Fibroblast of mammary gland (primary cell): ENCODE measurements at regions not wholly inside any gene's neighbourhood (a gene's known extent, or its start where the extent isn't known, plus 50 kb on each side); places are given as distances from the start of the nearest gene placed in this dataset.
"Not testable (repeated sequence)": the region's sequence is repeated elsewhere in the genome, so short reads cannot be mapped to it uniquely, and the experiment has no call there.

Source experiments
- DNase-seq: peaks from one replicate; pipeline ENCODE4 v3.0.0-alpha.2; 2010; ENCODE audit warnings: low read depth
- H3K4me3 ChIP-seq: 2 replicates; pipeline ENCODE4 v1.5.1; 2011; ENCODE audit warnings: low read depth, mild to moderate bottlenecking, low read length, moderate library complexity; ENCODE audit not compliant: control insufficient read depth
- TF ChIP-seq, protein P1 (sequence below): conservative IDR thresholded peaks from 2 replicates; pipeline ENCODE4 v1.5.1; 2011; ENCODE audit warnings: low read depth, low read length, inconsistent platforms; ENCODE audit not compliant: control insufficient read depth, insufficient read depth

DNA sequence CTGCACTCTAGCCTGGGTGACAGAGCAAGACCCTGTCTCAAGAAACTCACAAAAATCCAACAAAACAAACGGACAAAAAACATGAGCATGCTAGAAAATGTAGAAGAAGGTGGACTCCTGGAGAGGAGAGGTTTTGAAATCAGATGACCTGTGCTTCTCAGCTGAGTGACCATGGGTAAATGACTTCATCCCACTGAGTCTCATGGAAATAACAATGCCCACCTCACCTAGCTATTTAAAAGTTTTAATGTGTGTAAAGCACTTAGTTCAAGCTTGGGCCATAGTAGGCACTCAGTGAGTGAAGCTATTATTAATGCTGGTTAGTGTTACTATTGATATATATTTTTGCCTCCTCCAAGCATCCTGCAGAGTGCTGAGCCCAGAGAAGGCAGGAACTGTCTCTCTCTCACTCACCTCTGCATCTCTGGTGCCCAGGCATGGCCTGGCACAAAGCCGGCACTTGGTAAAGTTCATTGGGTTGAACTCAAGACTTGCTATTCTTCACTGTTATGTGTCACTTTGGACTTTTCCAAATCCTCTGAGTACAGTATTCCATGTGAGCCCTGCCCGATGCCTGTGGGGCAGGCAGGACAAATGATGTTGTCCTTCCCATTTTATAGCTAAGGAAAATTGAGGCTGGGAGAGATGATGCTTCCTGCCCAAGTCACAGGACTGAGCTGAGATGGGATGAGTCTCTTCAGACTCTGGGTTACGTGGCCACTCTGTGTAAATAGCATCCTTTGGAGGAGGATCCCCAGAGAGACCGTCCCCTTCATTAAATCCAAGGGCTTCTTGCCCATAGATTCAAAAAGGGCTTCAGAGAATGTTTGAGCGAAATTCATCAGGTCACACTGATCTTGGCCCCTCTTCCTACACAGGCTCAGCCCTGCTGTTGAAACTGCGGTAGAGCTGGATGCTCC is 81.4 kb upstream of the EMX2 start:
- peak; percentile 86 for DNase-seq
- TF ChIP-seq, protein P1, sequence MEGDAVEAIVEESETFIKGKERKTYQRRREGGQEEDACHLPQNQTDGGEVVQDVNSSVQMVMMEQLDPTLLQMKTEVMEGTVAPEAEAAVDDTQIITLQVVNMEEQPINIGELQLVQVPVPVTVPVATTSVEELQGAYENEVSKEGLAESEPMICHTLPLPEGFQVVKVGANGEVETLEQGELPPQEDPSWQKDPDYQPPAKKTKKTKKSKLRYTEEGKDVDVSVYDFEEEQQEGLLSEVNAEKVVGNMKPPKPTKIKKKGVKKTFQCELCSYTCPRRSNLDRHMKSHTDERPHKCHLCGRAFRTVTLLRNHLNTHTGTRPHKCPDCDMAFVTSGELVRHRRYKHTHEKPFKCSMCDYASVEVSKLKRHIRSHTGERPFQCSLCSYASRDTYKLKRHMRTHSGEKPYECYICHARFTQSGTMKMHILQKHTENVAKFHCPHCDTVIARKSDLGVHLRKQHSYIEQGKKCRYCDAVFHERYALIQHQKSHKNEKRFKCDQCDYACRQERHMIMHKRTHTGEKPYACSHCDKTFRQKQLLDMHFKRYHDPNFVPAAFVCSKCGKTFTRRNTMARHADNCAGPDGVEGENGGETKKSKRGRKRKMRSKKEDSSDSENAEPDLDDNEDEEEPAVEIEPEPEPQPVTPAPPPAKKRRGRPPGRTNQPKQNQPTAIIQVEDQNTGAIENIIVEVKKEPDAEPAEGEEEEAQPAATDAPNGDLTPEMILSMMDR = no peak
- no peak overlapping the region for H3K4me3 ChIP-seq

DNA sequence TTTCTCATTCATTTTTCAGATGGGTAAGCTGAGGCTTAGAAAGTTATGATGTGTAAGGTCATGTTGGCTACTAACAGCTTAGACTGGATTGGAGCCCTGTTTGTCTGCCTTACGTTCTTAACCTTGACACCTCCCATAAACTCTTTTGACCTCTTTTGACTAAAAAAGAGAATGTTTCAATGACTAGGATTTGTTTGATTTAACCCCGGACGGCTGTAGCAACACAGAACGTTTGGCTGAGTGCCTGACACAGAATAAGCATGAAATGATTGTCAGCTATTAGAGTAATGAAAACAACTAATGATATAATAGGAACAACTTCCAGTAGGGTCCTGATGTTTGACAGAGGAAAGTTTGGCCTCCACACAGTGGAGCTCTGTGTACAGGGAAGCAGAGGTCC is 83.3 kb upstream of the PDZD8 start:
- no peak overlapping the region for H3K4me3 ChIP-seq
- TF ChIP-seq, protein P1 = no peak
- DNase-seq = no peak

DNA sequence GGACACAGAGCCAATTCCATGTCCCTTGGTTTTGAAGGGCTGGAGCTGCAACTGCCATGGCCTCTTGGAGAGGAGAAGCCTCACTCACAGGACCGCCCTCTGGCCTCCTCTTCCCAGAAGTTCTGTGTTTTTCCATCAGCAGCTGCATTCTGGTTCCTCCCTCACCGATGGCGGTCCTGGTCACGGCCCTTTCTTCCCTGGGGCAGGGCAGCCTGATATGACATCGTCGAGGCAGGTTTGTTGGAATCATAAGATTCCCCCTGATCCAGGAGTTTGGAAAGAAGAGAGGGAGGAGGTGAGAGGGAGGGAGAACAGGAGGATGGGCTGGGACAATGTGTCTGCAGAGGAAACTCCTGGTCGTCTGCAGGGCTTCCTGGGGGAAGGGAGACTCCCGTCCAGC is 82.7 kb upstream of the PDZD8 start:
- TF ChIP-seq, protein P1 = no peak
- H3K4me3 ChIP-seq = no peak overlapping the region
- DNase-seq = no peak

DNA sequence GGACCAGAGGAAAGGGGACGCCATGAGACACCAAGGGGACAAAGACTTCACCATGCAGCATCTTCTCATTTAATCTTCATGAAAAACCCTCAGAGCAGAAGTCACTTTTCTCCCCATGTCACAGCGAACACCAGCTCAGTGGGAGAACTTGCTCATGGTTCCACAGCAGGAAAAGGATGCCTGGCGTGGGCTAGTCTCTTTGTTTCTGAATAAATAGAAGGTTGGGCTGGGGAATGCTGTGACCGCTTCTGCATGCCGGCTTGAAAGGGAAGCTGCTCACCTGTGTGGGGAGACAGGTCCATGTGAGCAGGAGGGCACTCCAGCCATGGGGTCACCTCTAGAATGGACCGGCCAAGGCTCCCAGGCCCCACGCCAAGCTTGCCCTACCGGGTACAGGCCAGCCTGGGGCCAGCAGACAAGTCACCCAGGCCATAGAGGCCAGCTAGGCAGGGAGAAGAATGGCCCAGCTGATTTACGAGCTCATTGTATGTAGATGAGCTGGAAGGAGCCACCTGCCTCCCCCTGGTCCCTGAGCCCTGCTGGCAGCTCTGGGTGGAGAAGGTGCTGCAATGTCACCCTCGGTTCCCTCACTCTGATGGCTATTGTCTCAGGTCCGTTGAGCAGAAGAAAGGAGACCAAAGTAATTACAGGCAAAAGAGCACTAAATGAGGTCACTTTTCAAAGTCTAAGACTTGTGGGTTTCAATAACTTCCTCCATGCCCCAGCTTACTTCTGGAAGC is 82.0 kb upstream of the PDZD8 start:
- no peak overlapping the region for H3K4me3 ChIP-seq
- no peak for DNase-seq

DNA sequence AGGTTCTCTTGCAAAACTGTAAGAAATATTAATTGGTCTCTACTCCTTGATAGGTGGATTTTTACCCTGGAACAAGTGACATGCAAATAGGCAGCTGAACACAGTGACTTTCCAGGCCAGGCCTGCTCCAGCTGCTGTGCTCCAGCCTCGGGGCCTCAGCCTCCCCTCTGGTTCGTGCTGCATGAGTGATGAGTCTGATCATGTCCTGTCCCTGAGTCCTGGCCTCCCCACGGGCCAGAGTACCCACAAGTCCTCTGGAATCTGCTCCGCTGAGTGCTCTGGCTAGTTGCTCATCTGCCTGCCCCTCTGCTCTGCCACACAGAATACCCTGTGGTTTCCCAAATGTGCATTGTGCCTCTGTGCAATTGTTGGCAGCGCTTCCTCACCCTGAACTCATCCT is 80.1 kb upstream of the PDZD8 start:
- DNase-seq = no peak
- TF ChIP-seq, protein P1 = no peak
- no peak overlapping the region for H3K4me3 ChIP-seq

More for the DNA sequence above, 82.0 kb upstream of the PDZD8 start:
- TF ChIP-seq, protein P1 = no peak

DNA sequence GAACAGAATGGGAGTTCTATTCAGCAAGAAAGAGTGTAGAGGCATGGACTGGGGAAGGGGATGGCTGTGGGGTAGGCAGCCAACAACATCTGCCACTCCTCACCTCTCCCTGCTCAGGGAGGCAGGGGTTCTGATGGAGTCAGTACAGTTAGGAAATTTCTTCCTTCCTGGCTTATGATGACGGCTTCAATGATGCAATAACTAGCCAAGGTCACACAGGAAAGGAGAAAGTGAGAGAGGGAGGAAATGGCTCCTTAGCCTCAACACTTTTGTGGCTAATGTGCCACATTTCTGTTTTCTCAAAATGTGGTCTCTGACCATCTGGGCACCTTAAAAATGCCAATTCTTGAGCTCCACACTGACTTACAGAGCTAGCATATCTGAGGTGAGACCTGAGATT is 79.3 kb upstream of the PDZD8 start:
- no peak overlapping the region for H3K4me3 ChIP-seq
- DNase-seq = peak; percentile 66
- TF ChIP-seq, protein P1 = no peak

DNA sequence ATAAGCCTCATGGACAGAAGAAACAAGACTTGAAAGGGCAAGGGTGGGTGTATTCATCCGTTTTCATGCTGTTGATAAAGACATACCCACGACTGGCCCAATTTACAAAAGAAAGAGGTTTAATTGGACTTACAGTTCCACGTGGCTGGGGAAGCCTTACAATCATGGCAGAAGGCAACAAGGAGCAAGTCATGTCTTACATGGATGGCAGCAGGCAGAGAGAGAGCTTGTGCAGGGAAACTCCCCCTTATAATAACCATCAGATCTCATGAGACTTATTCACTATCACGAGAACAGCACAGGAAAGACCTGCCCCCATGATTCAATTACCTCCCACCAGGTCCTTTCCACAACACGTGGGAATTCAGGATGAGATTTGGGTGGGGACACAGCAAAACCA is 78.2 kb upstream of the PDZD8 start:
- DNase-seq = not testable (repeated sequence)

More for the DNA sequence above, 78.2 kb upstream of the PDZD8 start:
- not testable (repeated sequence) for H3K4me3 ChIP-seq
